Heart left ventricle (tissue), 16 donors: ENCODE measurements at regions not wholly inside any gene's neighbourhood (a gene's known extent, or its start where the extent isn't known, plus 50 kb on each side); places are given as distances from the start of the nearest gene placed in this dataset.
"Not testable (repeated sequence)": the region's sequence is repeated elsewhere in the genome, so short reads cannot be mapped to it uniquely, and the experiment has no call there.

Experiments used
- ATAC-seq, 4 donors: fragments of 200-7000 bp; cut with Tn5 transposase; one replicate each; pipeline ENCODE4 v1.9.1; 2020 to 2022; ENCODE audit warnings: moderate library complexity in 4 of 4, mild to moderate bottlenecking in 3 of 4, moderate number of reproducible peaks in 1 of 4
- DNase-seq, 5 donors: peaks; one replicate each; pipeline ENCODE4 v3.0.0-alpha.2; 2020
- H3K27ac ChIP-seq, 12 donors: fragments of 200-600 bp; sonication (generic) in 4 of 12; one replicate each; pipeline versions ENCODE4 v1.5.0 to v1.8.0; 2016 to 2022; ENCODE audit warnings: mild to moderate bottlenecking in 2 of 12
- H3K27me3 ChIP-seq, 9 donors: fragments of 200-600 bp; sonication (generic) in 2 of 9; one replicate each; pipeline versions ENCODE4 v1.5.1 to v1.8.0; 2016 to 2022; ENCODE audit warnings: mild to moderate bottlenecking in 3 of 9
- H3K36me3 ChIP-seq, 9 donors: fragments of 200-600 bp; sonication (generic) in 2 of 9; one replicate each; pipeline versions ENCODE4 v1.5.0 to v1.8.0; 2018 to 2022; ENCODE audit warnings: mild to moderate bottlenecking in 2 of 9
- H3K4me1 ChIP-seq, 12 donors: fragments of 200-600 bp; sonication (generic) in 4 of 12; one replicate each; pipeline versions ENCODE4 v1.5.0 to v1.8.0; 2016 to 2022; ENCODE audit warnings: mild to moderate bottlenecking in 3 of 12
- H3K4me3 ChIP-seq, 12 donors: fragments of 200-600 bp; sonication (generic) in 4 of 12; one replicate each; pipeline versions ENCODE4 v1.5.0 to v1.8.0; 2017 to 2022; ENCODE audit warnings: mild to moderate bottlenecking in 9 of 12, moderate library complexity in 4 of 12
- H3K9me3 ChIP-seq, 12 donors: fragments of 200-600 bp; sonication (generic) in 4 of 12; one replicate each; pipeline versions ENCODE4 v1.5.0 to v1.8.0; 2016 to 2022; ENCODE audit warnings: mild to moderate bottlenecking in 1 of 12
- CTCF ChIP-seq, 12 donors: fragments of 200-600 bp; sonication (generic) in 4 of 12; IDR thresholded peaks; one replicate each; pipeline versions ENCODE4 v1.5.0 to v1.8.0; 2018 to 2022; ENCODE audit warnings: antibody characterized with exemption in 12 of 12, mild to moderate bottlenecking in 5 of 12
- POLR2A ChIP-seq, 2 donors: fragments of 450-650 bp; IDR thresholded peaks; one replicate each; pipeline ENCODE4 v1.6.1; 2017; ENCODE audit warnings: antibody characterized with exemption in 2 of 2, mild to moderate bottlenecking in 2 of 2, moderate library complexity in 2 of 2
- WGBS, 4 donors: extraction: QIAGEN DNeasy Blood & Tissue Kit in 2 of 4; methylation state at CpG; one replicate each; pipeline versions ENCODE4 v1.1.5 to v1.1.7; 2013 to 2018; 5-methylcytosine and 5-hydroxymethylcytosine counted together
- intact Hi-C, 10 donors: fragments of 100-400 bp; cut with DNase I; formaldehyde crosslinking; loops; one replicate each; pipeline versions ENCODE4 v1.11.1 to v1.14.2; 2022
- donor health status: ischemic (EF 13 %, LVEDD 7.1; RV severe dilation, severe dysfunction).
- donor health status: healthy with polysubstance abuse.
- donor health status: DM: no; HTN: yes; CAD: no.
- donor health status: DM: no; HTN: no; CAD: no.
- donor health status: ischemic (EF 25% LVEDD 6.9; RV normal size, moderate dysfunction).
- donor health status: ischemic (EF 25% LVEDD 5.7; RV mildly dilated, moderate dysfunction).
- donor health status: healthy.
- donor health status: DM: yes; HTN: yes; CAD: no.
- donor health status: ischemic (EF 35%, LVEDD 5.7; RV mildly dilated, moderate dysfunction).
- donor health status: nonischemic (EF 11% LVEDD 7.7; RV severe dilation, severe dysfunction).
- donor health status: DM: yes; HTN: yes; CAD: no.
- donor health status: PGD.
- donor health status: ischemic (EF 29% LVEDD 5.4; RV normal size, mild dysfunction).
- donor health status: nonischemic (EF 23%, LVEDD 6.1; RV moderate dilation, normal function).

- Histone ChIP-seq H3K9me3 (no peaks in the 10 kb centered on the region), H3K4me3 (no peak overlapping the region), H3K4me1 (no peaks in the 10 kb centered on the region), H3K27ac (no peak overlapping the region), H3K27me3 (peaks cover 0 to 9% (median 0%) of the 10 kb centered on the region in 9 donors), H3K36me3 (no peaks in the 10 kb centered on the region)
- intact Hi-C loops: no loop called here
- TF ChIP-seq POLR2A (IDR thresholded peaks at IDR 0.05): no peak
- TF ChIP-seq CTCF (IDR thresholded peaks at IDR 0.05): no peak
- DNase-seq (no peak), ATAC-seq (no peak)
- WGBS, 4 donors: 92 to 97% (median 95%) methylated on average over 4 of the region's 4 CpGs
Measured at GRCh38 chr9:97096793-97097192, 57.9 kb upstream of the CTSV start.

GRCh38 chr9:97089361-97089760 is 50.4 kb upstream of the CTSV start:
- H3K36me3 ChIP-seq, H3K4me1 ChIP-seq, ATAC-seq, H3K4me3 ChIP-seq, H3K27ac ChIP-seq, H3K9me3 ChIP-seq, intact Hi-C loops, DNase-seq: not testable (repeated sequence)
- H3K27me3 ChIP-seq: peaks cover 0 to 17% (median 0%) of the 10 kb centered on the region in 9 donors
- WGBS, 4 donors: 59 to 74% (median 64%) methylated on average over 3 of the region's 3 CpGs
